Hepatocyte (in vitro differentiated cells): ENCODE measurements at regions not wholly inside any gene's neighbourhood (a gene's known extent, or its start where the extent isn't known, plus 50 kb on each side); places are given as distances from the start of the nearest gene placed in this dataset.

ENCODE experiments used
- DNase-seq: peaks from one replicate; pipeline ENCODE4 v3.0.0-alpha.2; 2016; ENCODE audit warnings: low spot score
- H2AFZ ChIP-seq: fragments of 200-600 bp; sonication (generic); 2 replicates; pipeline ENCODE4 v1.6.0; 2016; ENCODE audit warnings: antibody characterized with exemption, mild to moderate bottlenecking
- H3K27ac ChIP-seq: fragments of 200-600 bp; sonication (generic); 2 replicates; pipeline ENCODE4 v1.5.1; 2016; ENCODE audit warnings: mild to moderate bottlenecking
- H3K27me3 ChIP-seq: fragments of 200-600 bp; sonication (generic); 2 replicates; pipeline ENCODE4 v1.6.1; 2016
- H3K36me3 ChIP-seq: fragments of 200-600 bp; sonication (generic); replicated peaks from 2 replicates; pipeline ENCODE4 v1.5.1; 2016; ENCODE audit warnings: low read depth; ENCODE audit not compliant: insufficient read depth
- H3K4me1 ChIP-seq: fragments of 200-600 bp; sonication (generic); 2 replicates; pipeline ENCODE4 v1.5.1; 2016; ENCODE audit warnings: mild to moderate bottlenecking, moderate library complexity; ENCODE audit not compliant: insufficient read depth
- H3K4me2 ChIP-seq: fragments of 200-600 bp; sonication (generic); 2 replicates; pipeline ENCODE4 v1.6.0; 2016
- H3K4me3 ChIP-seq: fragments of 200-600 bp; sonication (generic); 2 replicates; pipeline ENCODE4 v1.5.1; 2016; ENCODE audit warnings: mild to moderate bottlenecking
- H3K79me2 ChIP-seq: fragments of 200-600 bp; sonication (generic); 2 replicates; pipeline ENCODE4 v1.6.0; 2017; ENCODE audit warnings: mild to moderate bottlenecking
- H3K9me2 ChIP-seq: fragments of 200-600 bp; sonication (generic); replicated peaks from 2 replicates; pipeline ENCODE4 v1.6.0; 2017; ENCODE audit warnings: mild to moderate bottlenecking; ENCODE audit not compliant: insufficient read depth
- H3K9me3 ChIP-seq: fragments of 200-600 bp; sonication (generic); 2 replicates; pipeline ENCODE4 v1.5.1; 2016; ENCODE audit warnings: low read depth, mild to moderate bottlenecking
- H4K20me1 ChIP-seq: fragments of 200-600 bp; sonication (generic); 2 replicates; pipeline ENCODE4 v1.6.0; 2016; ENCODE audit warnings: mild to moderate bottlenecking; ENCODE audit not compliant: insufficient read depth, poor library complexity, severe bottlenecking
- EZH2 ChIP-seq: fragments of 200-600 bp; sonication (generic); IDR thresholded peaks from 2 replicates; pipeline ENCODE4 v1.6.1; 2016; ENCODE audit warnings: antibody characterized with exemption, mild to moderate bottlenecking, borderline replicate concordance
- EZH2phosphoT487 ChIP-seq: fragments of 200-600 bp; sonication (generic); IDR thresholded peaks from one replicate; pipeline ENCODE4 v1.6.1; 2018; ENCODE audit warnings: antibody characterized with exemption, mild to moderate bottlenecking, low read depth, moderate library complexity; ENCODE audit not compliant: unreplicated experiment, severe bottlenecking
- WGBS: methylation state at CpG from one replicate; pipeline ENCODE4 v1.1.6; 2016; ENCODE audit warnings: low lambda C conversion rate; ENCODE audit errors: missing lambda C conversion rate; 5-methylcytosine and 5-hydroxymethylcytosine counted together
- TF ChIP-seq, protein P1 (sequence below): fragments of 200-600 bp; sonication (generic); IDR thresholded peaks from 2 replicates; pipeline ENCODE4 v1.5.1; 2016; ENCODE audit warnings: antibody characterized with exemption, mild to moderate bottlenecking; ENCODE audit not compliant: poor library complexity

DNA sequence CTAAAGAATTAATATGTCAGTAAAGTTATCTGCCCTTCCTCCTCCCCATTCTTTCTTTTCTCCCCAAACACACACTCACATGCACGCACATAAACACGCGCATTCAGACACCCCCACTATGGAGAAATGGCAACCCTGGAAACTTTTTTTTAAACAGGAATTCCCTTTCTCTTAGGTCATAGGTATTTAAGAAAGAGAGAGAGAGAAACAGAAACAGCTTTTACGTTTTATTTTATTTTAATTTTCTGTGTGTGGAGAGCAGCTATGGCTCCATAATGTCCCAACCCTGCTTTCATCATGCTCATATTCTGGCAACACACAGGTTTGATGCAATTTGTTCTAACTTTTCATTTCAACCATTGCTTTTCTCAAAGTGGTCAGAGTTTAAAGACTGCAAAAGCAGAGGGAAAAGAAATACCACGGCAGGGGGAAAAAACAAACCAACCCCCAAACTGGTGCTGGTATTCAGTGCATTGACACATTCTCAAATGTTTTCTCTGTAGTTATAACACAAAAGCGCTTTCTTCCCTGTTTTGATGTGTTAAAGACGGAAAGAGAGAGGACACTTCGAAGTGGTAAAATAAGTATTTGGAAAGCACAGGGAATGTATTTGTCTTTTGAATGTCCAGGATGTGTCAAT is 126.0 kb upstream of the TMEM161B start:
- Histone ChIP-seq H3K79me2 (no peaks in the 10 kb centered on the region), H3K4me3 (no peak overlapping the region)

DNA sequence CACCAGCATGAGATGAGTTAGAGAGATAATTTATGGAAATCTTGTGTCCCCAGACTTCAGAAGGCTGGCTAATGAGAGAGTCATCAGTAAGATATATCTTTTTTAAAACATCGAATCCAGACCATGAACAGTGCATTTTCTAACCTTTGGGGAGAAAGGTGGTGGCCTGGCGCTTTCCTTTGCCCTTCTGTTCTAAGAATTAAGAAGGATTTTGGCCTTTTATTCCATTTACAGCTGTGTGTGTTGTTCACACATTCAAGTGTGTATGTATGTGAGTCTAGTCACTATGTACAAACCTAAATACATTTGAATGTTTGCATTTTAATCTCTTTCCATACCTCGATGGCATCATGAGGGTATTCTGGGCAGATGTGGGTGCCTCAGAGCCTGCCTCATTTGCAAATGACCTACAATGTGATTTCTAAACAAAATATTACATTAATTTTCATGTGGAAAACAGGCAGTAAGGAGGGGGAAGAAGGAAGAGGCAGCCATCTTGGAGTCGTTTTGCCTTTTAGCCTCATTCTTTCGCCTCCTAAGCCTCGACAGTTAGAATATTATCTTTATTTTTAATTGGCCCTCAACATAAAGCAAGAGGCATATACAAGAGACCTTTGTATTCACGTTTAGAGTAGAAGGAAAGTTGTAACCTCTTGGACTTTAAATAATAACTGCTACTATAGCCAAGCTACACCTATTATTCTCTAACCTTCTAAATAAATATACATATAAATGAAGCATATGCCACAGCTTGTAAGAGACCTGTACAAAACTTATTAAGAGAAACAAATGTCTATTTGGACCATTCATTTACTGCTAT is 125.3 kb upstream of the TMEM161B start:
- Histone ChIP-seq H3K36me3 (no peaks in the 10 kb centered on the region), H3K9me3 (no peaks in the 10 kb centered on the region), H3K4me2 (no peak overlapping the region), H3K79me2 (no peaks in the 10 kb centered on the region), H2AFZ (no peak overlapping the region), H3K9me2 (no peaks in the 10 kb centered on the region), H3K27ac (no peak overlapping the region), H4K20me1 (no peaks in the 10 kb centered on the region), H3K4me1 (no peaks in the 10 kb centered on the region), H3K4me3 (no peak overlapping the region), H3K27me3 (peaks cover 28% of the 10 kb centered on the region)
- TF ChIP-seq, protein P1, sequence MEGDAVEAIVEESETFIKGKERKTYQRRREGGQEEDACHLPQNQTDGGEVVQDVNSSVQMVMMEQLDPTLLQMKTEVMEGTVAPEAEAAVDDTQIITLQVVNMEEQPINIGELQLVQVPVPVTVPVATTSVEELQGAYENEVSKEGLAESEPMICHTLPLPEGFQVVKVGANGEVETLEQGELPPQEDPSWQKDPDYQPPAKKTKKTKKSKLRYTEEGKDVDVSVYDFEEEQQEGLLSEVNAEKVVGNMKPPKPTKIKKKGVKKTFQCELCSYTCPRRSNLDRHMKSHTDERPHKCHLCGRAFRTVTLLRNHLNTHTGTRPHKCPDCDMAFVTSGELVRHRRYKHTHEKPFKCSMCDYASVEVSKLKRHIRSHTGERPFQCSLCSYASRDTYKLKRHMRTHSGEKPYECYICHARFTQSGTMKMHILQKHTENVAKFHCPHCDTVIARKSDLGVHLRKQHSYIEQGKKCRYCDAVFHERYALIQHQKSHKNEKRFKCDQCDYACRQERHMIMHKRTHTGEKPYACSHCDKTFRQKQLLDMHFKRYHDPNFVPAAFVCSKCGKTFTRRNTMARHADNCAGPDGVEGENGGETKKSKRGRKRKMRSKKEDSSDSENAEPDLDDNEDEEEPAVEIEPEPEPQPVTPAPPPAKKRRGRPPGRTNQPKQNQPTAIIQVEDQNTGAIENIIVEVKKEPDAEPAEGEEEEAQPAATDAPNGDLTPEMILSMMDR, result no peak
- TF ChIP-seq EZH2, result no peak
- TF ChIP-seq EZH2phosphoT487, result no peak
- WGBS, result 69% methylated on average over 7 of the region's 7 CpGs
- no peak for DNase-seq

More for the DNA sequence above, 126.0 kb upstream of the TMEM161B start:
- Histone ChIP-seq H3K4me1 (no peaks in the 10 kb centered on the region), H3K4me2 (no peak overlapping the region), H3K27ac (no peak overlapping the region), H3K9me3 (no peaks in the 10 kb centered on the region), H4K20me1 (no peaks in the 10 kb centered on the region), H3K36me3 (no peaks in the 10 kb centered on the region), H3K27me3 (peaks cover 31% of the 10 kb centered on the region), H2AFZ (no peak overlapping the region), H3K9me2 (no peaks in the 10 kb centered on the region)
- WGBS, result 50% methylated on average over 8 of the region's 8 CpGs
- DNase-seq, result no peak
- TF ChIP-seq, protein P1, result no peak
- no peak for TF ChIP-seq EZH2phosphoT487
- no peak for TF ChIP-seq EZH2

DNA sequence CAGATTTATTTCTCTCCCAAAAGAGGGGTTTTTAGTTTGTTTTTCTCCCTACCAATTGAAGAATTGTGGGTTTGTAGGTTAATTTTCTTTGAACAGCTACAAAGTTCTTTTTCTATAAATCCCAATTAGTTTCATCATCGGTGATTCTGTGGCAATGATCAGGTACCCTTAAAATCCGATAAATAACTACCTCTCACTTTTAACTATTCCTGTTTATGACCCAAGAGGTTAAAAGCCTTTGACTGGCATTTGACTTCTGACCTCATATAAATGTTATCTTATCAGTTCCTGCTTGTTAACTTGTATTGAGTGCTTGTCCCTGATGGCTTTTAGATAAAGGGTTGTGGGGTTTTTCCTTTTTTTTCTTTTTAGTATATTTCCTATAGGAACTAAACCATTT is 124.4 kb upstream of the TMEM161B start:
- Histone ChIP-seq H3K4me2 (no peak overlapping the region), H2AFZ (no peak overlapping the region), H3K9me2 (no peaks in the 10 kb centered on the region), H3K27ac (no peak overlapping the region), H3K79me2 (no peaks in the 10 kb centered on the region), H3K9me3 (no peaks in the 10 kb centered on the region), H3K27me3 (peaks cover 28% of the 10 kb centered on the region), H3K36me3 (no peaks in the 10 kb centered on the region), H3K4me3 (no peak overlapping the region), H3K4me1 (no peaks in the 10 kb centered on the region), H4K20me1 (no peaks in the 10 kb centered on the region)
- 5% methylated on average over 2 of the region's 2 CpGs for WGBS
- no peak for TF ChIP-seq EZH2phosphoT487
- TF ChIP-seq, protein P1, result no peak
- TF ChIP-seq EZH2, result no peak
- no peak for DNase-seq
